Loucy (cell line): ENCODE measurements at regions not wholly inside any gene's neighbourhood (a gene's known extent, or its start where the extent isn't known, plus 50 kb on each side); places are given as distances from the start of the nearest gene placed in this dataset.

ENCODE experiments used
- CTCF ChIP-seq: fragments of 200-600 bp; sonication (generic); conservative IDR thresholded peaks from 2 replicates; pipeline ENCODE4 v1.5.1; 2014; ENCODE audit warnings: mild to moderate bottlenecking, antibody characterized with exemption, low read length
- EZH2phosphoT487 ChIP-seq: fragments of 200-600 bp; IDR thresholded peaks from 2 replicates; pipeline ENCODE4 v1.6.1; 2018; ENCODE audit warnings: antibody characterized with exemption, mild to moderate bottlenecking, moderate library complexity, borderline replicate concordance

- TF ChIP-seq CTCF (no peak), EZH2phosphoT487 (no peak)
Observed at GRCh38 chr11:97201743-97202612, 812.2 kb downstream of the JRKL start.
